ENCODE measurements at regions not wholly inside any gene's neighbourhood (a gene's known extent, or its start where the extent isn't known, plus 50 kb on each side); places are given as distances from the start of the nearest gene placed in this dataset.

DNA sequence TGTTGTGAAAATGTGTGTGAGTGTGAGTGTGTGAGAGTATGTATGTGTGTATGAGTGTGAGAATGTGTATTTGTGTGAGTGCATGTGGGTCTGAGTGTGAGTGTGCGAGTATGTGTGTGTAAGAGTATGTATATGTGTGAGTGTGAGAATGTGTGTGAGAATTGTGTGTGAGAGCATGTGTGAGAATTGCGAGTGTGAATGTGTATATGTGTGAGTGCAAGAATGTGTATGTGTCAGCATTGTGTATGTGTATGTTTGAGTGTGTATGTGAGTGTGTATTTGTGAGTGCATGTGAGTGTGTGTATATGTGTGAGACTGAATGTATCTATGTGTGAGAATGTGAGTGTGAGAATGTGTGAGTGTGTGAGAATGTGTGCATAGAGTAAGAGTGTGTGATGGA is 72.0 kb upstream of the PCBD1 start:
- no peak overlapping the region for H2AFZ ChIP-seq (ENCODE audit: low read depth, low read length)
- H3K79me2 ChIP-seq (ENCODE audit: control insufficient read depth, insufficient read depth, low read length), result no peaks in the 10 kb centered on the region
- no peak for DNase-seq (ENCODE audit: extremely low read depth in 1 of 4, low spot score in 3 of 4)
- WGBS (ENCODE audit: insufficient coverage, low coverage, missing lambda C conversion rate), result 3% methylated on average over 2 of the region's 2 CpGs
- CTCF ChIA-PET (ENCODE audit: low intra/inter-chr PET ratio), result no interaction called here
- peaks cover 6% of the 10 kb centered on the region for H4K20me1 ChIP-seq (replicated peaks; ENCODE audit: control insufficient read depth, insufficient read depth, low read length)
- no peak overlapping the region for H3K4me3 ChIP-seq
- H3K4me1 ChIP-seq (replicated peaks in 1 of 2; ENCODE audit: control insufficient read depth in 2 of 2, insufficient read depth in 2 of 2, low read length in 2 of 2), result no peaks in the 10 kb centered on the region
- POLR2A ChIA-PET, result no interaction called here
- no peaks in the 10 kb centered on the region; the same call in 1 of the 2 replicates for H3K9me3 ChIP-seq (replicated peaks; ENCODE audit: control insufficient read depth, insufficient read depth, low read depth, low read length)
- H3K27me3 ChIP-seq (ENCODE audit: control insufficient read depth in 2 of 2, insufficient read depth in 2 of 2, low read length in 2 of 2), result peaks cover 9 to 57% of the 10 kb centered on the region in 2 experiments; a peak in 4 of 5 replicates
- no TSS peak for BruUV-seq (replicated peaks)
- no peak for ATAC-seq
- H3K9me1 ChIP-seq (ENCODE audit: control insufficient read depth, insufficient read depth, low read length), result no peaks in the 10 kb centered on the region
- in situ Hi-C loops (cut with MboI) (no loop called here), intact Hi-C loops (cut with micrococcal nuclease) (no loop called here)
- no peak for FAIRE-seq
- H3K9ac ChIP-seq (ENCODE audit: insufficient read depth in 1 of 2, low read depth in 2 of 2, low read length in 2 of 2), result no peak overlapping the region
- TF ChIP-seq ZNF324 (CRISPR knock-in tag; IDR thresholded peaks at IDR 0.05), result no peak
- peak; percentile 61 for TF ChIP-seq ZNF316 (IDR thresholded peaks at IDR 0.05)
- 0 out of 2 replicates have a peak, but pooled peaks have one; percentile 37 for TF ChIP-seq OTX1 (CRISPR knock-in tag; IDR thresholded peaks at IDR 0.05)
- TF ChIP-seq ZKSCAN3 (CRISPR knock-in tag; IDR thresholded peaks at IDR 0.05), result no peak
- TF ChIP-seq, protein P1, sequence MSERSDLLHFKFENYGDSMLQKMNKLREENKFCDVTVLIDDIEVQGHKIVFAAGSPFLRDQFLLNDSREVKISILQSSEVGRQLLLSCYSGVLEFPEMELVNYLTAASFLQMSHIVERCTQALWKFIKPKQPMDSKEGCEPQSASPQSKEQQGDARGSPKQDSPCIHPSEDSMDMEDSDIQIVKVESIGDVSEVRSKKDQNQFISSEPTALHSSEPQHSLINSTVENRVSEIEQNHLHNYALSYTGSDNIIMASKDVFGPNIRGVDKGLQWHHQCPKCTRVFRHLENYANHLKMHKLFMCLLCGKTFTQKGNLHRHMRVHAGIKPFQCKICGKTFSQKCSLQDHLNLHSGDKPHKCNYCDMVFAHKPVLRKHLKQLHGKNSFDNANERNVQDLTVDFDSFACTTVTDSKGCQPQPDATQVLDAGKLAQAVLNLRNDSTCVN (CRISPR knock-in tag; IDR thresholded peaks at IDR 0.05), result 0 out of 2 replicates have a peak, but pooled peaks have one; percentile 8
- TF ChIP-seq, protein P2, sequence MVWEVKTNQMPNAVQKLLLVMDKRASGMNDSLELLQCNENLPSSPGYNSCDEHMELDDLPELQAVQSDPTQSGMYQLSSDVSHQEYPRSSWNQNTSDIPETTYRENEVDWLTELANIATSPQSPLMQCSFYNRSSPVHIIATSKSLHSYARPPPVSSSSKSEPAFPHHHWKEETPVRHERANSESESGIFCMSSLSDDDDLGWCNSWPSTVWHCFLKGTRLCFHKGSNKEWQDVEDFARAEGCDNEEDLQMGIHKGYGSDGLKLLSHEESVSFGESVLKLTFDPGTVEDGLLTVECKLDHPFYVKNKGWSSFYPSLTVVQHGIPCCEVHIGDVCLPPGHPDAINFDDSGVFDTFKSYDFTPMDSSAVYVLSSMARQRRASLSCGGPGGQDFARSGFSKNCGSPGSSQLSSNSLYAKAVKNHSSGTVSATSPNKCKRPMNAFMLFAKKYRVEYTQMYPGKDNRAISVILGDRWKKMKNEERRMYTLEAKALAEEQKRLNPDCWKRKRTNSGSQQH (CRISPR knock-in tag; IDR thresholded peaks at IDR 0.05), result peak; percentile 17; the same call in 1 of the 2 replicates
- TF ChIP-seq TEAD2 (tag; IDR thresholded peaks at IDR 0.05), result no peak
- TF ChIP-seq, protein P3, sequence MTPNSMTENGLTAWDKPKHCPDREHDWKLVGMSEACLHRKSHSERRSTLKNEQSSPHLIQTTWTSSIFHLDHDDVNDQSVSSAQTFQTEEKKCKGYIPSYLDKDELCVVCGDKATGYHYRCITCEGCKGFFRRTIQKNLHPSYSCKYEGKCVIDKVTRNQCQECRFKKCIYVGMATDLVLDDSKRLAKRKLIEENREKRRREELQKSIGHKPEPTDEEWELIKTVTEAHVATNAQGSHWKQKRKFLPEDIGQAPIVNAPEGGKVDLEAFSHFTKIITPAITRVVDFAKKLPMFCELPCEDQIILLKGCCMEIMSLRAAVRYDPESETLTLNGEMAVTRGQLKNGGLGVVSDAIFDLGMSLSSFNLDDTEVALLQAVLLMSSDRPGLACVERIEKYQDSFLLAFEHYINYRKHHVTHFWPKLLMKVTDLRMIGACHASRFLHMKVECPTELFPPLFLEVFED (CRISPR knock-in tag; conservative IDR thresholded peaks at IDR 0.05), result 0 out of 2 replicates have a peak, but pooled peaks have one; percentile 57
- peak; percentile 69; the same call in 1 of the 2 replicates for TF ChIP-seq TSC22D4 (tag; IDR thresholded peaks at IDR 0.05)
- peak; percentile 3; the same call in 1 of the 2 replicates for TF ChIP-seq ARID2 (IDR thresholded peaks at IDR 0.05)
- no peak for TF ChIP-seq KAT7 (CRISPR knock-in tag; IDR thresholded peaks at IDR 0.05; ENCODE audit: borderline replicate concordance)
- H3K4me2 ChIP-seq (ENCODE audit: insufficient read depth, low read length), result no peak overlapping the region
- H3K36me3 ChIP-seq (ENCODE audit: control insufficient read depth, insufficient read depth, low read length), result no peaks in the 10 kb centered on the region
- no peak overlapping the region for H3K27ac ChIP-seq (ENCODE audit: extremely low read depth, low read depth, low read length)

All from K562 (cell line).